ENCODE measurements at regions not wholly inside any gene's neighbourhood (a gene's known extent, or its start where the extent isn't known, plus 50 kb on each side); places are given as distances from the start of the nearest gene placed in this dataset.

GRCh38 chr12:86662464-86662863, 406.3 kb upstream of the MGAT4C start:
- no peak overlapping the region for H3K9ac ChIP-seq (ENCODE audit: control insufficient read depth, extremely low read depth, insufficient read depth, low read length)
- H3K4me2 ChIP-seq (ENCODE audit: control insufficient read depth, extremely low read depth, insufficient read depth, low read depth, low read length): no peak overlapping the region
- DNase-seq (ENCODE audit: low read depth, low spot score) (no peak), FAIRE-seq (peak; percentile 23)
- no peaks in the 10 kb centered on the region for H3K79me2 ChIP-seq (ENCODE audit: control insufficient read depth, insufficient read depth, low read length)
- no peak overlapping the region for H3K4me3 ChIP-seq (ENCODE audit: control insufficient read depth in 2 of 3, extremely low read depth in 1 of 3, insufficient read depth in 2 of 3, low read depth in 1 of 3, low read length in 3 of 3)
- no peak overlapping the region for H2AFZ ChIP-seq (ENCODE audit: control insufficient read depth, low read length)
- H3K27ac ChIP-seq (ENCODE audit: control insufficient read depth, insufficient read depth, low read length): no peak overlapping the region
- TF ChIP-seq, protein P1, sequence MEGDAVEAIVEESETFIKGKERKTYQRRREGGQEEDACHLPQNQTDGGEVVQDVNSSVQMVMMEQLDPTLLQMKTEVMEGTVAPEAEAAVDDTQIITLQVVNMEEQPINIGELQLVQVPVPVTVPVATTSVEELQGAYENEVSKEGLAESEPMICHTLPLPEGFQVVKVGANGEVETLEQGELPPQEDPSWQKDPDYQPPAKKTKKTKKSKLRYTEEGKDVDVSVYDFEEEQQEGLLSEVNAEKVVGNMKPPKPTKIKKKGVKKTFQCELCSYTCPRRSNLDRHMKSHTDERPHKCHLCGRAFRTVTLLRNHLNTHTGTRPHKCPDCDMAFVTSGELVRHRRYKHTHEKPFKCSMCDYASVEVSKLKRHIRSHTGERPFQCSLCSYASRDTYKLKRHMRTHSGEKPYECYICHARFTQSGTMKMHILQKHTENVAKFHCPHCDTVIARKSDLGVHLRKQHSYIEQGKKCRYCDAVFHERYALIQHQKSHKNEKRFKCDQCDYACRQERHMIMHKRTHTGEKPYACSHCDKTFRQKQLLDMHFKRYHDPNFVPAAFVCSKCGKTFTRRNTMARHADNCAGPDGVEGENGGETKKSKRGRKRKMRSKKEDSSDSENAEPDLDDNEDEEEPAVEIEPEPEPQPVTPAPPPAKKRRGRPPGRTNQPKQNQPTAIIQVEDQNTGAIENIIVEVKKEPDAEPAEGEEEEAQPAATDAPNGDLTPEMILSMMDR (optimal IDR thresholded peaks at IDR 0.05 in 1 of 3, IDR thresholded peaks at IDR 0.05 in 1 of 3, conservative IDR thresholded peaks at IDR 0.05 in 1 of 3; ENCODE audit: extremely low read depth in 1 of 3, insufficient read depth in 2 of 3, low read length in 3 of 3): no peak
- no peak for TF ChIP-seq EZH2 (IDR thresholded peaks at IDR 0.05; ENCODE audit: low read length)
- H3K27me3 ChIP-seq (ENCODE audit: control insufficient read depth, extremely low read depth, insufficient read depth, low read length): no peaks in the 10 kb centered on the region
- H4K20me1 ChIP-seq (ENCODE audit: control insufficient read depth, extremely low read depth, insufficient read depth, low read length): no peaks in the 10 kb centered on the region
- H3K36me3 ChIP-seq (ENCODE audit: control insufficient read depth in 2 of 2, extremely low read depth in 1 of 2, insufficient read depth in 2 of 2, low read length in 2 of 2): no peaks in the 10 kb centered on the region
- dilution Hi-C loops (cut with MboI; ENCODE audit: extremely low pct_ligation_motif_present, low sequenced_read_pairs): no loop called here
- no peaks in the 10 kb centered on the region for H3K9me1 ChIP-seq (ENCODE audit: control insufficient read depth, extremely low read depth, insufficient read depth, low read length)
- peaks cover 19% of the 10 kb centered on the region for H3K4me1 ChIP-seq (ENCODE audit: control insufficient read depth, extremely low read depth, insufficient read depth, low read length)
- no peaks in the 10 kb centered on the region for H3K9me3 ChIP-seq (ENCODE audit: control insufficient read depth, low read depth, low read length)

DNA sequence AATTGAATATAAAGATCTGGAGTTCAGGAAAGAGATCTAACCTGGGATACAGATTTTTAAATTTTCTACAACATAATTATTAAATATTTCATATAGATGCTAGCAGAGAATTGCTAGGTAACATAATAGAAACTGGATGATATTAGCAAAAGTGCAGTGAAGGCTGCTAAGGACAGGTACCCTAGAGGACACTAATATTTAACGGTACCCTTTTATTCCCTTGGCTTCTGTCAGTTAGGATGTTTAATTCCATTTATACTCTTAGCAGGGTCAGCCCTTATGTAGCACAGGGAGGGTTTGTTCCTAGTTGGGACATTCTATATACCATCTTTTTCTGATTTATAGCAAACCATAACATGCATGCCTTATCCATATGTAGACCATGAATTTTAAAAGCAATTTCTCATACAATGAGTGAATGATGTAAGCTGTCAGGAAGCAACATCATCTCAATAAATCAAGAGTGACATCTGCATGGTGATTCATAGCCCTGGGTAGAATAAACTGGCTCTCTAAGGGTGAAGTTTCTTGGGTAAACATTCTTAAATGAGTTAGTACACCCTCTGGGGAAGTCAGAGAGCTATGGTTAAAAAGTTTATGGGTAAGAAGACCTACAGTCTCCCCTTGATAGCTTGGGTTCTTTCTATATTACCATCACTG, 404.4 kb upstream of the MGAT4C start:
- H3K4me2 ChIP-seq (ENCODE audit: control insufficient read depth, extremely low read depth, insufficient read depth, low read depth, low read length): peak overlapping the region; percentile 35
- no peak overlapping the region for H2AFZ ChIP-seq (ENCODE audit: control insufficient read depth, low read length)
- no peaks in the 10 kb centered on the region for H4K20me1 ChIP-seq (ENCODE audit: control insufficient read depth, extremely low read depth, insufficient read depth, low read length)
- FAIRE-seq (peak; percentile 36), DNase-seq (ENCODE audit: low read depth, low spot score) (peak; percentile 23)
- no peak overlapping the region for H3K9ac ChIP-seq (ENCODE audit: control insufficient read depth, extremely low read depth, insufficient read depth, low read length)
- peaks cover 19% of the 10 kb centered on the region for H3K4me1 ChIP-seq (ENCODE audit: control insufficient read depth, extremely low read depth, insufficient read depth, low read length)
- TF ChIP-seq EZH2 (IDR thresholded peaks at IDR 0.05; ENCODE audit: low read length): no peak
- TF ChIP-seq, protein P1 (optimal IDR thresholded peaks at IDR 0.05 in 1 of 3, IDR thresholded peaks at IDR 0.05 in 1 of 3, conservative IDR thresholded peaks at IDR 0.05 in 1 of 3; ENCODE audit: extremely low read depth in 1 of 3, insufficient read depth in 2 of 3, low read length in 3 of 3): no peak
- H3K4me3 ChIP-seq (ENCODE audit: control insufficient read depth in 2 of 3, extremely low read depth in 1 of 3, insufficient read depth in 2 of 3, low read depth in 1 of 3, low read length in 3 of 3): no peak overlapping the region
- H3K36me3 ChIP-seq (ENCODE audit: control insufficient read depth in 2 of 2, extremely low read depth in 1 of 2, insufficient read depth in 2 of 2, low read length in 2 of 2): no peaks in the 10 kb centered on the region
- H3K79me2 ChIP-seq (ENCODE audit: control insufficient read depth, insufficient read depth, low read length): no peaks in the 10 kb centered on the region
- no peaks in the 10 kb centered on the region for H3K9me1 ChIP-seq (ENCODE audit: control insufficient read depth, extremely low read depth, insufficient read depth, low read length)
- dilution Hi-C loops (cut with MboI; ENCODE audit: extremely low pct_ligation_motif_present, low sequenced_read_pairs): no loop called here
- no peaks in the 10 kb centered on the region for H3K9me3 ChIP-seq (ENCODE audit: control insufficient read depth, low read depth, low read length)
- peak overlapping the region; percentile 31 for H3K27ac ChIP-seq (ENCODE audit: control insufficient read depth, insufficient read depth, low read length)
- H3K27me3 ChIP-seq (ENCODE audit: control insufficient read depth, extremely low read depth, insufficient read depth, low read length): no peaks in the 10 kb centered on the region

Data from keratinocyte (primary cell).